ENCODE measurements at regions not wholly inside any gene's neighbourhood (a gene's known extent, or its start where the extent isn't known, plus 50 kb on each side); places are given as distances from the start of the nearest gene placed in this dataset.

GRCh38 chr17:34502426-34502825 lies 77.0 kb upstream of the TMEM132E start:
- TF ChIP-seq CTCF (IDR thresholded peaks at IDR 0.05), result no peak
- TF ChIP-seq POLR2A (IDR thresholded peaks at IDR 0.05), result no peak

All from uterus (tissue), 2 donors.